Pulmonary artery endothelial cell (primary cell): ENCODE measurements at regions not wholly inside any gene's neighbourhood (a gene's known extent, or its start where the extent isn't known, plus 50 kb on each side); places are given as distances from the start of the nearest gene placed in this dataset.

Experiments
- DNase-seq: peaks from one replicate; pipeline ENCODE4 v3.0.0-alpha.2; 2011; ENCODE audit warnings: low read depth, low spot score

DNA sequence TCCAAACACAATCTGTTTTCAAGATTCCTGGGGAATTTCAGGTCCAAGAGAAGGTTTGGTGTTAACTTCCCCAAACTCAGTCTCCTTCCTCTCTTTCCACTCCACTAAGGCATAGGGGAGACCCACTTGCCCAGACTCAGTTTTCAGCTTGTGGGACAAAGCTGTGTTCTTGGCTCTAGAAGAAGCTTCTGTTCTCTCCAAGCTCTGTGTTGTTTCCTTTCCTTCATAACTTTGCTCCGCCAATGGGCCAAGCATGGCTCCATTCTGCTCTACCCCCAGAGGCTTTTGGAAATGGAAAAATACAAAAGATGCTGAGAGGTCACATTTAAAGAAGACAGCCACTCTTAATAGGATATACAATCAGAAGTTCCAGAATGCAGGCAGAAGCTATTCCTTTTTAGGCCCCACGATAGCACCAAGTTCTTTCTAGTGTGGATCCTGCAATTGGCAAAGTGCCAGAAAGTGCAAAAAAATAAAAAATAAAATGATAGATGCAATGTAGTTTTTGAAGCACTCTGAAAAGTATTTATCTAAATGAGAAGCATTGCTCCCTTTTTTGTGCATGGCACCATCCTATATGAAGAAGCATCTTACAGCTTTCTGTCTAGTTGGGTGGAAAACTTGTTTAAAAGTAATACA is 510.1 kb downstream of the TXNL1 start:
- DNase-seq = no peak

DNA sequence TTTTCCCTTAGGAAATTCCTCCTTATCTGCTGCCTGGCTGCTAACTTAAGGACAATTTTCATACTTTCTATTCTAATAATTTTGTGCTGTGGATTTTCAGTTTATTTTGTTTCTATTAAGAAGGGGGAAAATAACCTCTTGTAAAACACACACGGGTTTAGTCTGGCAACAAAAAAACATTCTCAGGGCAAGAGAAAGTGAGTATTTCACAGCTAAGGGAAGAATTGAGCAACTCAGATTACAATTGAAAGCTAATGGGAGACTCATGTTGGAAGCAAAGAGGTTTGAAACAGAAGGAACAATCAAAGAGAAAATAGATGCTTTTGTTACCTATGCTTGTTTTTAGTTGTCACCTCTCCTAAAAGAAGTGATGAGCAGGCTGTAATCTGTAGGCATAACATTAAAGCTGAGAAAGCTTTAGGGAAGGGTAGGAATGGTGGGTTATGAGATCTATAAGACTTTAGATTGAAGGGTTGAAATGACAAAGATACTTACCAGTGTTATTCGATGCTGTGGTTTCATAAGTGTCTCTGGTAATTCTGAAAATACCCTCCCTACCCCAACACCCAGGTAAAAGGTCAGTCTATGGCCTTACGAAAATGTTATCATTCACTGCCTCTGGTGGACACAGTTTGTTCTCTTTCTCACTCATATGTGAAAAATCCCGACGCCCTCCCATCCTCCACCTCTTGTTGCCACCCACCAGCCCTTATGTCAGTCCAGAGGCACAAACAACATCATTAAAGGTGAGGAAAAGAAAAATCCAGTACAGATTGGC is 510.9 kb downstream of the TXNL1 start:
- DNase-seq = no peak

GRCh38 chr18:56124186-56124585 is 514.2 kb downstream of the TXNL1 start:
- no peak for DNase-seq

- no peak for DNase-seq
Measured at GRCh38 chr18:56121669-56122068, 516.7 kb downstream of the TXNL1 start.

- DNase-seq = no peak
Measured at GRCh38 chr18:56120782-56121181, 517.6 kb downstream of the TXNL1 start.

DNA sequence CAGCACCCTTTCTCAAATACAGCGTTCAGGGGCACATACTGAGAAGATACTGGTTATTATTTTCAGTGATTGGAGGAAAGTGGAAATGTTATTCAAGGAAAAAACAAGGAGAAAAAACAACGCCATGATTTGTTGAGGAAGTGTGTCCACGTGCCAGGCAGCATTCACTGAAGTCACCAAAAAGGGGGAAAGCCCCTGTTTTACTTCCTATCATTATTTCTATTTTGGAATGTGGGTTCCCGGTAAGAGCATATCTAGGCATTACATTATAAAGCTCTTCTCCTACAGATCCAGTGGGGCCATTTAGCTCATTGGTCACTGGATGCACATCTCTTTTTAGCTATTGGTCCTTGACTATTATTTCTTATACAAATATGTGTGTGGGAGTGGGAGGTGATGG is 518.7 kb downstream of the TXNL1 start:
- DNase-seq = no peak

GRCh38 chr18:56118422-56118821 is 520.0 kb downstream of the TXNL1 start:
- DNase-seq = no peak

GRCh38 chr18:56115071-56116015 is 523.0 kb downstream of the TXNL1 start:
- no peak for DNase-seq

DNA sequence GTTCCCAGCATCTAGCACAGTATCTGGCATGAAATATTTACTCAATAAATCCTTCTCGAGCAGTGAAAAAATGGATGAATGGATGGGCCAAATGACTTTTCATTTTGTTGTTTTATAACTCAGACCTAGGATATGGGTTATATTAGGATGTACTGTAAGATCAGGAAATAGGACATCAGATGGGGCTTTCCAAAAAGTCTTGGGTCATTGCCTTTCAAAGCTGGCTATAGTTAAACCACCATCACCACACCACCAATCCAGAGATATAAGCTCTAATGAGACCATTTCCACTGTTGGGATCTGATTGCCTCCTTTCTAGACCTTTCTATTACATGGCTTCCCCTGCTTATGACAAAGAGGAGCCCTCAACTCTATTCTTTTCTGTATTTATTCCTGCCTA is 525.0 kb upstream of the TCF4 start:
- DNase-seq = no peak

- DNase-seq = no peak
Measured at GRCh38 chr18:56112013-56112749, 524.2 kb upstream of the TCF4 start.

- DNase-seq = no peak
Measured at GRCh38 chr18:56109757-56110156, 521.8 kb upstream of the TCF4 start.

DNA sequence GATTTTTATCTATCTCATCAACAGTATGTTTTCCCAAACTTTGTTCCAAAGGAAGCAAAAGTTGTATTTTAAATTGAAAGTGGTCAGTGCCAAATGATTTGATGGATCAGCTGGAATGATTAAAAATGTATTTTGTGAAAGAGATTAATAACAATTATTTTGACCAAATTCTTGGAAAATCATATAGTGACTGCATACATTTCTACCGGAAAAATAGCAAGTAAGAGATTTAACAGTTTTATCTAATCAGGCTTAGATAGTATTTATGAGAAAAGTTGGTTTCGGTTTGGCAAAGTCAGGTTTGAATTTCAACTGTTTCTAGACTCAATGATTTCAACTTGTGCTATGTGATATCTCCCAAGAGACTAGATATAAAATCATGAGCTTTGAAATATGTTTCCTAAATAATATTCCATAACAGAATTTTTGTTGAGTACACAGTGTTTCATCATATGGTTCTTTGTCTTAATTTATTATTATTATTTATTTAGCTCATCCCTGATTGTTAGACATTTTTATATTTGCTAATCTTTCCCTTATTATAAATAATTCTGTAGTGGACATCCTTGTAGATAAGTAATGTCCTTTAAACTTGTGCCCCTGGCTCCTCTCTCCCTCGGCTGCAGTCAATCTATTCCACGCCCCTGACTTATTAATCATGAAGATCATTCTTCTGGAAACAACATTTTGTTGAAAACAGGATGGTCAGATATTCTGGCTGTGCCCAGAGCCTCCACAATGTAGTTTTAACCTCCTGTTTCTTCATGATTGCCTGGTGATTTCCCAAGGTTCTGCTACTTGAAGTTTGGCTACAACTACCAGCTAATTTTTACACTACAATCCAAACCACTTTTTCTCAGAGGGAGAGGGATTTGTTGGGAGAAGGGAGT is 520.7 kb upstream of the TCF4 start:
- DNase-seq = no peak

DNA sequence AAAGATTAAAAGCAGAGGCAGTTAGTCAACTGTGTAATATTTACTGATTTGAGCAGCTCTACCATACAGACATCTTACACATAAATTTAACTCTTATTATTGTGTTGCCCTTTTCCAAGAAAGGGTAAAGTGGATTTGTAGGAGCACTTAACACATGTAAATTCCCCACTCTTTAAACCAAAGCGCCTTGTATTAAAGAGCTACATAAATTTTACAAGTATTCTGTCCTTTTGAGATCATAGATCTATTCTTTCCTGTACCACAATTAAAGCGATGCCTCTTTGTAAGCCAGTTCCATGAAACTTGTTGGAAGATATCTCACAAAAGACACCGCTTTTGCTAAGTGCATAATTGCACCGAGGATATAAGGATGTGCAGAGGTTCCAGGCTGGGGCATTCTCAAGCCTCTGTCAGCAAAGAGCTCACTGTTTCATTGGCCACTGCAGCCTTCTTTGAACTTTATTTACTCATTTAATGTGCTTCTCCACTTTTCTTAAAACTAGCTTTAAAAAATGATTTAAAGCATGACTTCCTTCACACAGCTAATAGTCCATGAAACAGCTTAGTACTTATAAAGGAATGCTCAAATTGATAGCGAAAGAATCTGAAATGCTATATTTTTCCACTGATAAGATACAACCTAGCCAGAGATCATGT is 520.0 kb upstream of the TCF4 start:
- no peak for DNase-seq

GRCh38 chr18:56100090-56100722 is 512.2 kb upstream of the TCF4 start:
- DNase-seq = no peak

DNA sequence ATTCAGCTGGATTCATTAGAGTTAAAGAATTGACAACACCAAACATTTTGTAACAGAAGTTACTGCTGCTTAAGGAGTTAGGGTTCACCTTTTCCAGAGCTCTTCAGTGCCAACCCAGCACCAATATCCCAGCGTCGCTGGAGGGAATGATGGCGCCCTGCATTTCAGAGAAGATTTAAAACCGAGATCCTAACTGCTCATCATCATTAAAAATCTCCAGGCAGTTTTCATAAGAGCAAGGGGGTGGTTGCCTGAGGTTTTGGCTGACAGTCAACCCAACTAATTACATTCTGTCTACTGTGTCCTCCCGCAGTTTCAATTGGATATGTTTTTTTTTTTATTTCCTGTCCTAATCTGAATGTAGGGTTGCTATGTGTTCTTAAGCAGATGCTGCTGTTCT is 509.6 kb upstream of the TCF4 start:
- DNase-seq = no peak

DNA sequence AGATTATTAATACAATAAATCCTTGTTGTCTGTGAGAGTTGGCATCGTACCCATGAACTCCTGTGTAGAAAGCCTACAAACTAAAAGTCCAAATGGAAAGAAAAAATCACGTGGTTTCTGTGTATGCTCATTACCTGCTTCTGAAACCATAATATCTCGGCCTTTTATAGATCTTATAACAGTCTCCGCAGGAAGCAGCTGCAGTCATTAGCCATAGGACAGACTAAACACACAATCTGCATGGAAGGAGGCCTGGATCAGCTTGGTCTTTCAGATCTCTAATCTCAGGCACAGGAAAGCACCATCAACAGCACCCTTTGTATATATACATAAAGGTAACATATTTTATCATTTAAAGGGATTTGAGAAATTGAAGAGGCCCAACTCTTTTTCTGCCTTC is 508.9 kb upstream of the TCF4 start:
- no peak for DNase-seq

DNA sequence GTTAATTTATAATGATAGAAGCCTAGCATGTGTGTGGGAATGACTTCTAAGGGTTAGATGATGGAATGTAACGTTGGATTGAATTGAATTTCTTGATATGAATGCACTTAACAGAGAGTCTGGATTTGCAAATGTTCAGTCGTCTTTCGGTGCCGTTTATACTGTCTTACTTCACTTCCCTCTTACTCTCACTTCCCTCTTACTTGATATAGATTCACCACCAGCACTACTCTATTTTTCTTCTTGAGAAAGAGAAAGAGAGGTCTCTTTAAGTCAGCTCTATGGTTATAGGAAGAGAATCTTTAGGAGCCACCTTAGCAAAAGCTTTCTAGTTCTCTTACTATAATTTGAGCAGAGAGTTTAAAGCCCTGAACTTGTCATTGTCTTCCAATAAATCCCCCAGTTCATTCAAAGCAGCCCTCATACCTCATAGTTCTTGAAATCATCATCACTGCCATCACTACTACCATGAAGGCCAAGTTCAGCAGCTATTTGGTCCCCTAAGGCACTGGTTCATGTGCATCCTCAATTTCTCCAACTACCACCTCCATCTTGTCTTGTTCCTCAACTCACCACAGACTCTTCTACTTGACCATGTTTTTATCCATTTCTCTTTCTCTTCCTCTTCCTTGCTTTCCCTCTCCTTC is 501.7 kb upstream of the TCF4 start:
- no peak for DNase-seq

DNA sequence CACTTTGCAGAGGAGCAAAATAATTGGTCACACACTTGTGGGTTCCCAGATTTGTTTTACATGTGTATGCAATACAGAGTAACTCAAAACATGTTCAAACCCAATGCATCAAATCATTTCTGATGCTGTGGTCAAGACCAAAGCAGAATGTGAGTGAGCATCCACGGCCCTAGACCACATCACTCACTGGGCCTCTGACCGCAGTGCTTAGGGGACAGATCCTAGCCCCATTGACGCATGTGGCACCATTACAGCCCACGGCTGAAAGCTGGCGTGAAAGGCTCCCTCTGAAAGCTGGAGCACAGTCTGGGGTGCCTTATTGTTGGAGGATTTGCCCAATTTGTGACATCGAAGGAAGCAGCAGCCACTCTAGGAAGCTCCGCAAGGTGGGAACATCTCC is 498.8 kb upstream of the TCF4 start:
- no peak for DNase-seq

GRCh38 chr18:56086176-56086575 is 498.2 kb upstream of the TCF4 start:
- DNase-seq = no peak
